RWPE1 (cell line): ENCODE measurements at regions not wholly inside any gene's neighbourhood (a gene's known extent, or its start where the extent isn't known, plus 50 kb on each side); places are given as distances from the start of the nearest gene placed in this dataset.

Experiments
- CTCF ChIA-PET: fragments of 350-600 bp; sonication (Branson Sonifier 250); formaldehyde crosslinking; extraction: SDS; loops from one replicate; lab custom pipeline; 2021; lab: Yijun Ruan, JAX
- POLR2A ChIA-PET: fragments of 400-600 bp; formaldehyde crosslinking; extraction: SDS; loops from one replicate; lab custom pipeline; 2020; ENCODE audit warnings: antibody characterized with exemption; ENCODE audit not compliant: low non-redundant PET; lab: Yijun Ruan, JAX
- DNase-seq: peaks from one replicate; pipeline ENCODE4 v3.0.0; 2012; ENCODE audit warnings: low spot score
- H3K27ac ChIP-seq: fragments of 450-650 bp; 2 replicates; pipeline ENCODE4 v1.5.1; 2017
- CTCF ChIP-seq: fragments of 450-650 bp; conservative IDR thresholded peaks from 2 replicates; pipeline ENCODE4 v1.5.1; 2017; ENCODE audit warnings: low read depth, mild to moderate bottlenecking

GRCh38 chr4:189046642-189047041 lies 894.0 kb upstream of the FRG1 start:
- ChIA-PET CTCF (interaction anchor here (0.7 kb wide), 1 partner anchor 38 kb away, joined by 3 read pairs; no protein-coding TSS in a partner anchor), POLR2A (no interaction called here)
- no peak for TF ChIP-seq CTCF
- peak; percentile 33 for DNase-seq
- no peak overlapping the region for H3K27ac ChIP-seq

GRCh38 chr4:189048119-189048518 lies 892.6 kb upstream of the FRG1 start:
- H3K27ac ChIP-seq = no peak overlapping the region
- no peak for TF ChIP-seq CTCF
- DNase-seq = no peak
- ChIA-PET POLR2A (no interaction called here), CTCF (no interaction called here)

- DNase-seq = no peak
- POLR2A ChIA-PET = no interaction called here
Measured at GRCh38 chr4:189049682-189050081, 891.0 kb upstream of the FRG1 start.

GRCh38 chr4:189050643-189051042 lies 890.0 kb upstream of the FRG1 start:
- DNase-seq = peak; percentile 11
- ChIA-PET CTCF (interaction anchor here (0.6 to 0.8 kb wide), 3 partner anchors 40 to 124 kb away, joined by 3 to 6 read pairs (median 4); no protein-coding TSS in a partner anchor), POLR2A (no interaction called here)
- TF ChIP-seq CTCF = no peak
- no peak overlapping the region for H3K27ac ChIP-seq

More at GRCh38 chr4:189049682-189050081, 891.0 kb upstream of the FRG1 start:
- no peak overlapping the region for H3K27ac ChIP-seq
- CTCF ChIA-PET = interaction anchor here (0.6 kb wide), 1 partner anchor 54 kb away, joined by 3 read pairs; no protein-coding TSS in a partner anchor
- no peak for TF ChIP-seq CTCF

GRCh38 chr4:189053621-189054020 lies 887.1 kb upstream of the FRG1 start:
- no peak for DNase-seq
- CTCF ChIA-PET = interaction anchor here (0.5 kb wide), 1 partner anchor 41 kb away, joined by 5 read pairs; no protein-coding TSS in a partner anchor
- TF ChIP-seq CTCF = no peak
- POLR2A ChIA-PET = no interaction called here
- H3K27ac ChIP-seq = no peak overlapping the region

GRCh38 chr4:189060104-189060503 lies 880.6 kb upstream of the FRG1 start:
- POLR2A ChIA-PET = no interaction called here
- no peak for TF ChIP-seq CTCF
- H3K27ac ChIP-seq = no peak overlapping the region
- no peak for DNase-seq
- CTCF ChIA-PET = interaction anchor here (0.6 to 0.7 kb wide), 2 partner anchors 36 to 1314 kb away, joined by 3 to 4 read pairs; no protein-coding TSS in a partner anchor
